ENCODE measurements at regions not wholly inside any gene's neighbourhood (a gene's known extent, or its start where the extent isn't known, plus 50 kb on each side); places are given as distances from the start of the nearest gene placed in this dataset.
"Not testable (repeated sequence)": the region's sequence is repeated elsewhere in the genome, so short reads cannot be mapped to it uniquely, and the experiment has no call there.

- DNase-seq, result no peak
Observed at GRCh38 chr1:82790556-82790955, 989.8 kb downstream of the ADGRL2 start.

- no peak for DNase-seq
Observed at GRCh38 chr1:82788660-82789059, 987.9 kb downstream of the ADGRL2 start.

DNA sequence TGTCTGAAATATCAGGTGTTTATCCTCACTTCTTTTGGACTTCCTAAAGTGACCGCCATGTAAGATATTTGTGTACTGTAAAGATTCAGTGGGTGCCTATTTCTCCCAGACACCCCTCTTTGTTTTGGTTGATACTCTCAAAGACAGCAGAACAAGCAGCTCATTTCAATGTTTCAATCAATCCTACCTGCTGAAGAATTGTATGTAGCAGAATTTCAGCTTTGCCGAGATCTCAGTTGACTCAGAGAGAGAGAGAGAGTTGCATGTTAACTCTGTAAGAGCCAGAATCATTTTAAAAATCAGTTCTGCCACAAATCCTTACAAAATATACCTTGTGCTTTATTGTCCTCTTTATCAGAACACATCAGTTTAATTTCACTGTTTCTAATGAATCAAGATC is 987.3 kb downstream of the ADGRL2 start:
- DNase-seq, result no peak

DNA sequence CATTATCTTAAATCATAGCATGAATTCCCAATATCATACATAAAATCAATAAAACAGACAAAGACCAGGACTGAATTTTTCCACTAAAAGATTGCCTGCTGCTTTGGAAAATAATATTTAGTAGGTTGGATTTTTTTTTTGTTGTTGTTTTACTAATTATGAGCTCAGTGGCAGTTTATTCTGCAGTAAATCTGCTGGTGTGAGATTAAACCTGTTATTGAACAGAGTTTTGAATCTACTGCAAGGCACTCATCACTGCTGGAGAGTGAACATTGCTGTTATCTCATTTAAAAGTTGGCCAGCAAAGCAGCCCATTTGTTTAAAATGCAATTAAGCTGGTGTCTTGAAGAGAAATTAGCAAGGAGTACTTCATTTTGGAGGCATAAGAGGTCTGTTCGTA is 986.1 kb downstream of the ADGRL2 start:
- DNase-seq, result no peak

DNA sequence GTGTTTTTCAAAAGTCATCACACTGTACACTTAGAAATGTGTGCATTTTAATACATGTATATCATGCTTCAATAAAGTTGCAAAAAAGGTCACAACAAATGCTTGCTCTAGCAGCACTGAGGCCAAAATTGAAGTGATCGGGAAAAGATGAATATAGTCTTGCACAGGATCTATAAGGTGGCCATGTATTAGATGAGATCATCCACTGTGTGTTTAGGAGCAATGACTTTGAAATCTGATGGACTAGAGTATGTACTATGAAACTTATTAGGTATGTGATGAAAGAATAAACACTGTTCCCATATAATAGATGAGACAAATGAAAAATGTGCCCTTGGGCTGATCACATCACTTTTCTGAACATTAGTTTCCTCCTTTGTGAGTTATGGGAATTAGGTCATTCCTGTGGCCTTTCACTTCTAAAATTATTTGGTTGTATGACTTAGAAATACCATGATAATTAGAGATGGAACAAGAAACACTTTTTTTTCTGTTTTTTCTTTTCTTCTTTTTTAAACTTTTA is 984.6 kb downstream of the ADGRL2 start:
- no peak for DNase-seq

GRCh38 chr1:82783044-82783443 is 982.3 kb downstream of the ADGRL2 start:
- DNase-seq, result no peak

GRCh38 chr1:82782599-82782998 is 981.9 kb downstream of the ADGRL2 start:
- no peak for DNase-seq

DNA sequence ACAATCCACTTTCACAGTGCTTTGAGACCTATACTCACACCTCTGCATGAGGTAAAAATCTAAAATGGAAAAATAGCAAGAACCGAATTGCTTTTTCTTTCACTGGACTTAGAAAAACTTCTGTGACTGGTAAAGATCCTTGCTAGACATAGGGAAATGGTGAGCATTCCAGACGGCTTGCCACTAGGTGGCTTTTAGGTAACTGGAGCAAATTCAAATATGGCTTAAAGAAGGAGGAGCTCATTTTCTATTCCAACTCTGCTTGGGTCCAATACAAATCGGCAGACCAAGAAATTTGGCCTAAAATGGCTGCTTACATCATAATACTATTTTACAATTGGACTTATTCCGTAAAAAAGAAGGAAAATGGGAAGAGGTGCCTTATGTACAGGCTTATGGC is 977.9 kb downstream of the ADGRL2 start:
- no peak for DNase-seq

DNA sequence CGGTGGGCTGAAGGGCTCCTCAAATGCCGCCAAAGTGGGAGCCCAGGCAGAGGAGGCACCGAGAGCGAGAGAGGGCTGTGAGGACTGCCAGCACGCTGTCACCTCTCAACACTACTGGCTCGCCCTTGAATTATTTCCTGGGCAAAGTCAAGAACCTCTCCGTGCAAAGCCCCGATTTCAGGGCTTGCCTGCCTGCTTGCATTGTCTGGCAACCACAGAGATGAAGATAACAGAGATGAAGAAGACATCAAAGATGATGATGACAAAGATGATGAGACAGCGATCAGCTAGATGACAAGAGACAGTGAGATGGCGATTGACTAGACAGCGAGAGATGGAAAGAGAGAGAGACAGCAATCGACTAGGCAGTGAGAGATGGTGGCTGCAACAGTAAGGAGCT is 976.5 kb downstream of the ADGRL2 start:
- DNase-seq, result no peak

GRCh38 chr1:82776730-82777129 is 976.0 kb downstream of the ADGRL2 start:
- not testable (repeated sequence) for DNase-seq

- DNase-seq, result peak; percentile 3
Observed at GRCh38 chr1:82775406-82776000, 974.8 kb downstream of the ADGRL2 start.

- no peak for DNase-seq
Observed at GRCh38 chr1:82762829-82763532, 962.2 kb downstream of the ADGRL2 start.

DNA sequence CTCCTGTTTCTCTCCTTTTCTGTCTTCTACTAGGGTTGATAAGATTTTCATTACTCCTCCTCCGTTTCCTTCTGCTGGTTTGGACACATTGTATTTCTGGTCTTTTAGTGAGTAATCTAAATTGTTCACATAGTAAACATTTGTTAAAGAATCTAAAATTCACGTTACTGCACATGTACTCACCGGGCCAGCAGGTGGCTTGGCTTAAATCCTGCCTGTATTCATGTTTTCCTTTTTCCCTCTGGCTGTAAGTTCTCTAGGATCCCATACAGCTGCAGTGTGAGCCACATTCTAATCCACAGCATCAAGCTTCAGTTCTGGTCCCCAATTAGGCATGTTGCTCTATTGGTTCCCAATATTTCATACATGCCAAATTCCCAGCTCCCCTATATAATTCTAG is 958.3 kb downstream of the ADGRL2 start:
- DNase-seq, result no peak

DNA sequence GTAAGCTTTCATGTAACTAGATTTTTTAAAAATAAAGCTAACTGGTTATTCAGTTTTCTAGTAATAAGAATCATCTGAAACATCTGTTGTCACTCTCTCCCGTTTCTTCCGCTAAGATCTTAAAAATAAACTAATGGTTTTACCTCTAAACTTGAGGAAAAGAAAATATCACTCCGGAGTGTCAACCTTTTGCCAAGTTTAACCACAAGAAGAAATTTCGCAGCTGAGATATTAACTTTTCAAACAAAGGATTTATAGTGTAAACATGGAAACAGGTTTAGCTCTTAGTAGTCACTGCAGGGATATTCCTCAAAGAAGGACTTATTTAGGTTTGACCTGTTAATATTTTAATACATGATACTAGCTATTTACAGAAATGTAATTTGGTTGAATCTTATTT is 954.9 kb downstream of the ADGRL2 start:
- no peak for DNase-seq

GRCh38 chr1:82755191-82755590 is 954.5 kb downstream of the ADGRL2 start:
- no peak for DNase-seq

DNA sequence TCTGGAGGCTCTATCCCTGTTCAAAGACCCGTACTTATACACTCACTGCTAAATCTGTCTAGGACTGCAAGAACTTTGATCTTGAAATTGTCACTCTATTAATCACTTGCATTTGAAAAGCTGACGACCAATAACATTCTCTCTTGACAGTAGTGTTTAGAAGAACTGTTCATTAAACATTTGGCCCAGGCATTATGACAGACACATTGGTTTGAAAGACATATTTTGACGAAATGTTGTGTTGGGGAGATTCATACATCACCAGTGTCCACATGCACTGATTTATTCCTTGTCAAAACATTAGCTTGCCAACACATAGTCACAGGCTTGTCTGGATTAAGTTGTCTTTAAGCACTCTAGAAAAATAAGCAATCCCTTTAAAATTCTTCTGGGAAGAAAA is 951.3 kb downstream of the ADGRL2 start:
- no peak for DNase-seq

- no peak for DNase-seq
Observed at GRCh38 chr1:82733645-82734044, 932.9 kb downstream of the ADGRL2 start.

GRCh38 chr1:82731216-82731615 is 930.5 kb downstream of the ADGRL2 start:
- DNase-seq, result no peak

DNA sequence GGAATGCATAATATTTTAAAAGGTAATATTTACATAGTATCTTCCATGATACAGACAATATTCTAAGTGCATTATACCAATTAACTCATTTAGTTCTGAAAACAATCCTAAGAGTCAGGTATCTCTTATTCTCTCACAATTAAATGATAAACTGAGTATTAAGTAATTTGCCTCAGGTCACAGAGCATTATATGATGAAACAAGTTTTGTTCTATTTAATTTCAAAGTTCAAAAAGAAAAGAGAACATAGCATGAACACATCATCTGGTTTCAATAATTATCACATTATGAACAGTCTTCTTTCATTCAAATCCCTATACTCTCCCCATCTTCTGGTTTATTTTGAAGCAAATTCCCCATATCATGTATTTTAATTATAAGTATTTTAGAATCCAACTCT is 927.5 kb downstream of the ADGRL2 start:
- DNase-seq, result no peak

DNA sequence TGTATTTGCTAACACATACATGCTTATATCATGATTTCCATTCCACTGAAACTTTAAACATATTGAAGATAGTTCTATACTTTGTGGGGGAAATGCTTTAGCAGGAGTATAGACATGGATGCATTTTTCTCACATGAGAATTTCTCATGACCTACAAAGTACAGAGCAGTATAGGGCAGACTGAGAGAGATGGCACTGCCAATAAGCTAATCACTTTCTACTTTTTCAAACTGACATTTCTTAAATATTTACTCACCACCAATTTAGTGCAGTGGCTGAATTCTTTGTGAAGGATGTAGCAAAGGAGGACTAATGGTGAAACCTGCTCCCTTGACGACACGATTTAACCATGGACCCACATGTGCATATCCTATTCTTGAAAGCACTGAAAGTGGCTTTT is 923.5 kb downstream of the ADGRL2 start:
- DNase-seq, result no peak

GRCh38 chr1:82722608-82723007 is 921.9 kb downstream of the ADGRL2 start:
- DNase-seq, result no peak

DNA sequence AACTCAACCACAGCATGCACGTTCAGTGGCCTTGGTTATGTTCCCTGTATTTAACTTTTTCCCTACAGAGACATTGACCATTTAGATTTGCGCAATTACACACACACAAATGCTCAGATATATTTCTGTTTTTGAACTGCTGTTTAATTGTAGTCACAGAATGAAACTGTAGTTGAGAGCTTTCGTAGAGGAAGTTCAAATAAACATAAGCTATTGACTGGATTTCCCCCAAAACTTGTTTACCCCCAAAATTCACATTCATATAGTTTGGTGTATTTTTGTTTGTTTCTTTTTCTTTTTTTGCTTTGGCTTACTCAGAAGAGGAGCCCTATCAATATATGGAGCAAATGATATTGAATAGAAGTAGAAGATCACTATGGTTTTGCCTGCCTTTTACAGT is 921.0 kb downstream of the ADGRL2 start:
- DNase-seq, result no peak

DNA sequence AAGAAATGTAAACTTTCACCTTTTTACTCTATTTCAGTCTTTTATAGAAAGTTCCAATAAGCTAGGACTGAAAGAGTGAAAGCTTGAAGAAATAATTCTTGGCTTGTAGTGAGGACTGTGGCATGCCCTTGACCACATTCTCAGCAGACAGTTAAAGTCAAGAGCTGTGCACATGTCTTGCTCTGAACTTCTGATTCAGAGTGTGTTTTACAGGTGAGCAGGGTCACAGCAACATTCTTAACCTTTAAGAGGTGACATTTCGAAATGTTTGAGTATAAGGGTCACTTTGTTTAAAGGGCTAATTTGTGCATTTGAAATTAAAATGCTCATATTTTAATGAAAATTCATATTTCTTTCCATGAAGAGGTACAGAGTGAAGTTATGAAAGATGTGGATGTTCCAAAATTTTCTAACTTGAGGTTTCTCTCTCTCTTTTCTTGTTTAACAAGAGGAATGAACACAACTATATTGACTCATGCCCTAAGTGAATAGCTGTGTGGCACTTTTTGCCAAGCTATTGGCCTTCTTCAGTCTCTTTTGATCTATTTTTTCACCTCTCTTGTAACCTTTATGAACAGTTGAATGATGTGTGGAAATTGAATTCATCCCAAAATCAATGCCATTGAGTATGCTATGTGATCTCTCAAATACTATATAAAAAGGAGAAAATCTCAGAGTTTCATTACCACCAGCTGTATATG is 918.1 kb downstream of the ADGRL2 start:
- DNase-seq, result no peak

- no peak for DNase-seq
Observed at GRCh38 chr1:82710091-82710490, 909.4 kb downstream of the ADGRL2 start.
